ENCODE measurements at regions not wholly inside any gene's neighbourhood (a gene's known extent, or its start where the extent isn't known, plus 50 kb on each side); places are given as distances from the start of the nearest gene placed in this dataset.
"Not testable (repeated sequence)": the region's sequence is repeated elsewhere in the genome, so short reads cannot be mapped to it uniquely, and the experiment has no call there.

DNA sequence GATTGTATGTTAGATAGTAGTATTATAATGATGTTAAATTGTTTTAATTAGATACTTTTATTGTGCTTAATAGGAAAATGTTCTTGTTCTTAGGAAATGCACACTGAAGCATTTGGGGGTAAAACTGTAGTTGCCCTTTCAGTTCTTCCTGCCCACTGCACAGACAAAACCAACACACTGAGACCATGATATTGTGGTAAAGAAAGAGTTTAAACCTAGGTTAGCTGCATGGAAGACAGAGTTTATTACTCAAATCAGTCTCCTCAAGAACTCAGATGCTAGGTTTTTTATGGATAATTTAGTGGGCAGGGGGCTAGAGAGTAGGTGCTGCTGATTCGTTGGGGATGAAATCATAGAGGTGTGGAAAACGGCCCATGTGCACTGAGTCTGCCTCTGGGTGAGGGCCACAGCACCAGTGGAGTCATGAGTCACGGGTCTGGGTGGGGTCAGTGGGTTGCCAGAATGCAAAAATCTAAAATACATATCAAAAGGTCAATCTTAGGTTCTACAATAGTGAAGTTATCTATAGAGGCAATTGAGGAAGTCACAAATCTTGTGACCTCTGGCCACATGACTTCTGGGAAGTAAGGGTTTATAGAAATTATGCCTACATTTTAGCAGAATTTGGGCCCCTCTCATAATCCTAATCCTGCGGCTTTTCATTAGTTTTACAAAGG, 124.8 kb upstream of the FOXN2 start:
- DNase-seq (ENCODE audit: low read depth): no peak

DNA sequence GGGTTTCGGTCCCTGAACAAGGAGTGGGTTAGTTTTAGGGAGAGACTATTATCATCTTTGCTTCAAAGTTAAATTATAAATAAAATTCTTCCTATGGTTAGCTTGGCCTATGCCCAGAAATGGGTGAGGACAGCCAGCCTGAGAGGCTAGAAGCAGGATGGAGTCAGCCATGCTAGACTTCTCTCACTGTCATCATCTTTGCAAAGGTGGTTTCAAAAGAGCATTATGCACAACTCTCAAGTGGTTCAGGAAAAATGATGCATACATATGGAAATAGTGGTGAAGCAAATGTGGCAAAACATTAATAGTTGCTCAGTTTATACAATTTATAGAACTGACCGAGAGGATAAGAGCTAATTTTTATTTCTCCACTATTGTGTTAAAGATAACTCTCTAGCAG, 124.3 kb upstream of the FOXN2 start:
- DNase-seq (ENCODE audit: low read depth): no peak

DNA sequence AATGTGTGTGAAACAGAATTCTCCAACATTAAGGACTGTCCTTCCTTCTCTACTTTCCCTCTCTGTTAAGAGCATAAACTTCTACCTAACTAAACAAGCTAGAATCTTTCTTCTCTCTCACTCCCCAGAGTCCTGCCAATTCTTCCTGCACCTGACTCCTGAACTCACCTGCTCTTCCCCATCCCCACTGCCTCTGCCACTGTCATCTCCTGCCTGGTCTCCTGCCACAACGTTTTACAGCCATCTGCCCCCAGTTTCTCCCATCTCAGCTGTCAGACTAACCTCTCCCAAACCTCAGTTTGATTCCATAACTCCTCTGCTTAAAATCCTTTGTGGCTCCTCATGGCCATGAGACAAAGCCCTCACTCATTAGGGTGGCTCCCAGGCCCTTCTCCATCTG, 119.8 kb upstream of the FOXN2 start:
- DNase-seq (ENCODE audit: low read depth): no peak

DNA sequence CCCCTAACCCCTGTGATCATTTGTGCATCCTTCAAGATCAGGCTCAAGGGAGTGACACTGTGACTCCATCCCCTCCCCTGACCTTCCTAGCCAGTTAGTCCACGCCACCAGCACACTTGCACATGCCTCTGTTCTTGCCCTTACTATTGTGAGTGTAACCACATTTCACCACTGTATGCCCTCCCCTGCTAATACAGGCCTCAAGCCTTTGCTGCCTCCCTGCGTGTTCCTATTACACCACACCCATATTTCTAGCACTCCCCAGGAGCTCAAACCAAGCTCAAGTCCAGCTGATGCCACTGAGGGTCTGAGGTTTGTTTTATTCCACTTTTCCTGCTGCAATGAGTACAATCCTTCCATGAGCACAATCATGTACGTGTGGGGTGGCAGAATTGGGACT, 119.3 kb upstream of the FOXN2 start:
- DNase-seq (ENCODE audit: low read depth): no peak

DNA sequence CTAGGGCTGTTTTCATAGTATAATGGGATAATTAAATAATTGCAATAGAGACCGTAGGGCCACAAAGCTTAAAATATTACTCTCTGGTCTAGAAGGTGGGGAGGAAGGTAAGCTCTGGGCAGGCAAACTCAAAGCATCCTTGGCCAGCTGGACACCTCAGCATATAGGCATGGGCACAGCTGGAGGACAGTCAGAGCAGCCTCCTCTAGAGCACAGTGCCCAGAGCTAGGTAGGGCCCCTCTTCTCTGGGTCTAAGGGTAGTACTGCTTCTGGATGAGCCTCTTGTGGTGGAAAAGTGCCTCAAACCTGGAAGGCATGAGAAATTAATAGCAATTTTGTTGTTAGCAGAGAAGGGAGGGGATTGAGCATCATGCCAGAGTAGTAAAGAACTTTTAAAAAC, 116.9 kb upstream of the FOXN2 start:
- DNase-seq (ENCODE audit: low read depth): no peak

DNA sequence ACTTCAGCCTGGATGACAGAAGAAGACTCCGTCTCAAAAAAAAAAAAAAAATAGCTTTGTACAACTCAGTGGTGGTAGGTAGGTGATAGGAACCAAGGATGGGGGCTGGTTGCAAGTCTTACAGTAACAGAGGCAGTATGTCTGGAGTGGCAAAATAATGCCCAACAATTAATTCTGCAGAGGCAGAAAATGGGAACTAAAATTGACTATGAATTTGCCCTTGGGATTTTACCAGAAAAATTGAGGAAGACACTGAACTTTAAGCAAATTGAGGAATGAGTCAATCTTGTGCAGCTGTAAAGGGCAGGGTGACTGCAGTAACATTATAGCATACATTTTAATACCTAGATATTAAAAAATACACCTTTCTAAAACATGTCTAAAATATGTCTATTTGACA, 116.1 kb upstream of the FOXN2 start:
- DNase-seq (ENCODE audit: low read depth): no peak

DNA sequence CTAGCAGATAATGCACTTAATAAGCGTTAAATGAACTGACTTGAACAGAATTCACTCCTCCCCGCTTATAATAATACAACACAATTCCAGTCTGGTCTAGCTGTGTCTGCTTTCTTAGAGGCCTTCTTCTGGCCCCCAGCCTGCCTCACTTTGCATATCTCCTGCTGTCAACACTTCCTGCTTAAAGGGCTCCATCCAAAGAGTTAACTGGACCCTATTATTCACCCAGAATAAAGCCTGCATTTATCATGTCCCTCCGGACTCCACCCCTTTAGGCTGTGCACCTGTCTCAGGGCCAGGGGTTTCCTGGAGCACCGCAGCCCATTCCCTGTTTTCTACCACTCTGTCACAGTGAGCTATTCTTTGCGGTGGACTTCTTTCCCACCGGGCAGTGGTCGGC, 115.4 kb upstream of the FOXN2 start:
- DNase-seq (ENCODE audit: low read depth): no peak

DNA sequence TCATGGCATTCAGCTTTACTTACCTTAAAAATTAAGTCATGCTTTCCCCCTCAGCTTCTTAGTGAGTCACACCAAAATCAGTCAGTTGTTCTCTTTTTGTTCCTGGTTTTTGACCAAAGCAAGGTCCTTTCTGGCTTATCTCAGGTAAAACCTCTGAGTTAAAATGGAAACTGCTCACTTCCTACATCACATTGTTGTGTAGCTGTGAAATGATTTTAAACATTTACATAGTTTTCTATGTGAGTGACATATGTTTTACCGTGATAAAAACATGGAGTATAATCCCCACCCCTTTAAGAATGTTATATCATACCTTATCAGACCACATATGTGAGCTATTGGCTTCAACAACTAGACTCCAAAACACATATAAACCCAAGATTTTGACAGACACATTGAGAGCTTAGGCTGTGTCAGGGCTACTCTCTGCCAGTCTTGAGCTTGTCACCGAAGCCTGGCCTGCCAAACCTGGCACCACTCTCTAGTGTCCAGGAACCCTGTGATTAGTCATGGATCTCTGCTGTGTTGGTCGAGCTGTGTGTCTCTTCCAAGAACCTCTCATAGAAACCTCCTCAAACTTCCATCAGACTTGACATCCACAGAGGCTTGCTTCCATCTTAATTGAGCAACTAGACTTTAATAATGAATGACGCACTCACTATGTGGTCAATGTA, 113.7 kb upstream of the FOXN2 start:
- DNase-seq (ENCODE audit: low read depth): no peak

DNA sequence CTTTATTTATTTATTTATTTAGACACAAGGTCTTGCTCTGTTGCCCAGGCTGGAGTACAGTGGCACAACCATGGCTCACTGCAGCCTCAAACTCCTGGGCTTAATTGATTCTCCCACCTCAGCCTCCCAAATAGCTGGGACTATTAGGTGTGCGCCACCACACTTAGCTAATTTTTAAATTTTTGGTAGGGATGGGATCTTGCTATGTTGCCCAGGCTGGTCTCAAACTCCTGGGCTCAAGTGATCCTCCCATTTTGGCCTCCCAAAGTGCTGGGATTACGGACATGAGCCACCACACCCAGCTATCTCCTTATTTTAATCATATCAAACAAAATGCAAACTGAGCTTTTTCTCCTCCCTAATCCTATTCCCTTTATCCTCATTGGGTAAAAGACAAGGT, 113.0 kb upstream of the FOXN2 start:
- DNase-seq (ENCODE audit: low read depth): not testable (repeated sequence)

DNA sequence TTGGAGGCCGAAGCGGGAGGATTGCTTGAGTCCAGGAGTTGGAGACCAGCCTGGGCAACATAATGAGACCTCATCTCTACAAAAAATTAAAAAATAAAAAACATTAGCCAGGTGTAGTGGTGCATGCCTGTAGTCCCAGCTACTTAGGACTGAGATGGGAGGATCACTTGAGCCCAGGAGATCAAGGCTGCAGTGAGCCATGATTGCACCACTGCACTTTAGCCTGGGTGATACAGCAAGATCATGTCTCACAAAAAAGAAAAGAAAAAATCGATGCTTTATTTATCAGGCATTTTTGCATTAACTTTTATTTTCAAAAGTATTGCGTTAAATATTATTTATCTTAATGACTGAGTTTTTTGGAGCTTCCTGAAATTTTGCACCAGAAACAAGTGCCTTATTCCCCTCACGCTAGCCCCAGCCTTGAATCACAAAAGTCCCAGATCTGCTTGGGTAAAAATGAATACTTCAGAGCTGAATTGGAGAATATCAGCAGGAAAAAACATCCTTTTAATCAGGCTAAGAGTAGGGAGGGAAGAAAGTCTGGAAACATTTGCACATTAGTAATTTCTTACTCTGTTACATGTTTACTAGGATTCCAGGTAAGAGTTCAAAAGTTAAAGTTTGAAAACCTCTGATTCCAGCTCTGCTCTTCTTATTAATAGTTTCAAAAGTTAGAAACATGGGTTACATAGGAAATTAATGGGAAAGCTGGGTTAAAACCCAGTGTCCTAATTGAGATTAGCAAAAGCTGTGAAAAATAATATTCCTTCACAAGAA, 111.4 kb upstream of the FOXN2 start:
- DNase-seq (ENCODE audit: low read depth): no peak

DNA sequence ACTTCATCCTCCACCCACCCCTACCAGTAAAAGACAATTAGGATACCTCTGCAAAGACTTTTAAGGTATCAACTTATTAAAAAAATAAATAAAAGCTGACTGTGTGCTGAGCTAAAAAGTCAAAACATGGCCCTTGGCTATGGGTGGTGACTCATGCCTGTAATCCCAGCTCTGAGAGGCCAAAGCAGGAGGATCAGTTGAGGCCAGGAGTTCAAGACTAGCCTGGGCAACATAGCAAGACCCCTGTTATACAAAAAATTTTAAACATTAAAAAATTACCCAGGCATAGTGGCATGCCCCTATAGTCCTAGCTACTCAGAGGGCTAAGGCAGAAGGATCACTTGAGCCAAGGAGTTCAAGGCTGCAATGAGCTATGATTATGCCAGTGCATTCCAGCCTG, 110.8 kb upstream of the FOXN2 start:
- DNase-seq (ENCODE audit: low read depth): no peak

DNA sequence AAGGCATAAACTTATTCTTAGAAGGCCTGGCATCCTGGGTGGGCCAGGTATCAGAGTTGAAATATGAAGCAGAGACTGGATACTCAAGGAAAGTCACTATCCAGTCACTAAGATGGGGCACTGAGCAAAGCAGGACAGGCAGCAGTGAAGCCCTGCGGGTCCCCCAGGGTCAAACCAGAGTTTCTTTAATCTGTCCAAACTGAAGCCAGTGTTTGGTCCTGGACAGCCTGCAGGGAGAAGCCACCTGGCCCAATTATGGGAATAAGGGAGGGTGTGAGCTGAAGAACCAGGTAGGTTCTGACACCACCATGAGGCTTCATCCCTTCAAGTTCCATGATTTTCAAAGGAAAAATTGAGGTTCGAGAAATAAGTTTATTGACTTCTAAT, 109.7 kb upstream of the FOXN2 start:
- no peak for DNase-seq (ENCODE audit: low read depth)

DNA sequence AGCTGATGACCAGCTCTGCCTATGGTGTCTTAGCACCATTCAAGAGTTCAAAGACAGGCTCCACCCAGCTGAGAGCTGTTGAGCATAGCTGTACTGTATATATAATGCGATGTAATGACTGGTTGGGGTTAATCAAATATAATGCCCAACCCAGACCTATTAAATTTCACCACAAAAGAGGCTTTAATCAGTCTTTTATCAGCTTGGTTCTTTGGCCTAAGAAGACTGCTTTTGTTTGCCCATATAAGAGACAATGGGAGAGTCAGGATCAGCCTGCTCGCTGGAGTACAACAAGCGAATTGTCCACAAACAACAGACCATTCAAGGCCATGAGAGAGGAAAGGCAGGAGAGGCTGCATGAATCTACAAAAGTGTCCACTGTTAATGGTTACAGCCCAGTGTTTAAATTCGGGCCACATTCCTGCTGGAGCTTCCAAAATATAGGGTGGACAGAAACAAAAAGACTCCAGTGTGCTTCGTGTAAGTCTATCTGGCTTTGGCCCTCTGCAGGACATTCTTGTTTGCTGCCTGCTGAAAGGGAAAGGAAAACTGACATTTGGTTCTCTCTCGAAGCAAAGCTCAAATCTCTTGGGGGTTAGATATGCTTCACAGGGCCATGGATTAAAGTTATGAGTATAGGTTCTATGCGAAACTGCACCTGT, 109.2 kb upstream of the FOXN2 start:
- no peak for DNase-seq (ENCODE audit: low read depth)

DNA sequence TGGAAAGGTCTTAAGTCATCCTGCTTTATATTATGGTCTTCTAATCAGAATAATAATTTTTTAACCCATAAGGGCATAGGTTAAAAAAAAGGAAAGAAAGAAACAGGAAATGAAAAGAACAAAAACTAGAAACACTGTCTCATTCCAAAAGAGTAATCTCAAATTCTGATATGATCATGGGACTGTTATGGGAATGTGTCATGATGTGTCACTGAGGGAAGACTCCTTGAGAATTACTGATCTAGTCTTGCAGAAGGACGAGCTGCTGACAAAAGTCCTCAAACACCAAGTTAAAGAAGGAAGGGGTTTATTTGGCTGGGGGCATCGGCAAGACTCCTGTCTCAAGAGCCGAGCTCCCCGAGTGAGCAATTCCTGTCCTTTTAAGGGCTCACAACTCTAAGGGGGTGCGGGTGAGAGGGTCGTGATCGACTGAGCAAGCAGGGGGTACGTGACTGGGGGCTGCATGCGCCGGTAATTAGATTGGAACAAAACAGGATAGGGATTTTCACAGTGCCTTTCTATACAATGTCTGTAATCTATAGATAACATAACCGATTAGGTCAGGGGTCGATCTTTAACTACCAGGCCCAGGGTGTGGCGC, 108.3 kb upstream of the FOXN2 start:
- not testable (repeated sequence) for DNase-seq (ENCODE audit: low read depth)

DNA sequence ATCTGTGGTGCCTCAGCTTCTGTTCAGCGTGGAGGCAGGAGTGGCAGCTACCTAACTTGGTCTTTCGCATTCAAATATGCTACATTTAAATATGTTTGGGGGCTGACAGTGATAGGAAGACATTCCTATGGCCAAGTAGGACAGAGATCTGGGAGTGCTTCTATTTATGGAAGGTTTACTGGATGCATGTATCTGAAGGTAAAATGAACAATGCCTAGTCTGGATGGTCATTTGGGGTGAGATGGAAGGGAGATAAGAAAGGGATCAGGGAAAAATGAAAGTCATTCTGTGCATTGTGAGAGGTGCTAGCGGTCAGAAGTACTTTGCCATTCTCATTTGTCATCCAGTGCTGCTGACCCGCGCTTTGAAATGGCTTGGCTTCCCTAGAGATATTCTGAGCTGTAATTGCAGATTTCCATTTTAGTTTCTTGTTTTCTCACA, 107.3 kb upstream of the FOXN2 start:
- no peak for DNase-seq (ENCODE audit: low read depth)

DNA sequence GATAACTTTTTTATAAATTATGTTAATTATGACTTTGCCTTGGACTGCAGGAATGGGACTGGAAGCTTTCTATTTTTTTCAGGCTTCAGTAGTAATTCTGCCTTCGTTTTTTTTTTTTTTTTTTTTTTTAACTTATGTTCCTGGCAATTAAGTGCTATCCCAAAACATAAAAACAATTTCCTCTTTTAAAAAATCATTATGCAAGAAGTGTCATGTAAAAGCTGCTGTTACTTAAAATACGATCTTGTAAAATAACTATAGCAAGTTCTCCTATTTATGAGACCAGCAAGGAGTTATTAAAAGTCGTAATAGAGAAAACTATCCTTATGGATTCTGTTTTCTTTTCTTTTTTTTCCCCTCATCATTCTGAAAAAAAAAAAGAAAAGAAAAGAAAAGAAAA, 106.6 kb upstream of the FOXN2 start:
- DNase-seq (ENCODE audit: low read depth): no peak

DNA sequence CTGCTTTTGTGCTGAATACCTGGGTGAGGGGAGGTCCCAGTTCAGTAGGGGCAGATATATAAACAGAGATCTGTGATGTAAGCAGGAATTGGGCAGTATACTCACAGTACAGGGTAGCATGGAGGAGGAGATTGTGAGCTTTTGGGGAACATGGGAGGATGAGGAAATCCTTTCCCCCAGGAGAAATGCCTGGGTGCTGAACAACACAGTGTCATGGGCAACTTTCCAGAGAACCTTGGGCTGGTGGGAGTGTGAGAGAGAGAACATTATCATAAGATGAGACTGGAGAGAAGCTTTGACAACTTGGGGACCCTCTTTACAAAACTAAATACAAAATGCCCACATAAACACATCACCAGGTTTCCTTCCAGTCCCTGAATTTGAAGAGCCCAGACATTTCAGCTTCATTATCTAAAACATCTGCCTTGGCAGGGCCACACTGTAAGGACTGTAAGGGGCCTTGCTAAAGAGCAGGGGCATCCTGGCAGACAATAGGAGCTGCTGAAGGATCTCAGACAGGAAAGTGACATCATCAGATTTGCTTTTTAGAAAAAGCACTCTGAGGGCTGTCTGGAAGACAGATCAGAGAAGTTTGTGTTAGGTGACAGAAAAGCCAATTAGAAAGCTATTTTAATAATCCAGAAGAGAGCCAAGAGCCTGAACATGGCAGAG, 105.1 kb upstream of the FOXN2 start:
- no peak for DNase-seq (ENCODE audit: low read depth)

DNA sequence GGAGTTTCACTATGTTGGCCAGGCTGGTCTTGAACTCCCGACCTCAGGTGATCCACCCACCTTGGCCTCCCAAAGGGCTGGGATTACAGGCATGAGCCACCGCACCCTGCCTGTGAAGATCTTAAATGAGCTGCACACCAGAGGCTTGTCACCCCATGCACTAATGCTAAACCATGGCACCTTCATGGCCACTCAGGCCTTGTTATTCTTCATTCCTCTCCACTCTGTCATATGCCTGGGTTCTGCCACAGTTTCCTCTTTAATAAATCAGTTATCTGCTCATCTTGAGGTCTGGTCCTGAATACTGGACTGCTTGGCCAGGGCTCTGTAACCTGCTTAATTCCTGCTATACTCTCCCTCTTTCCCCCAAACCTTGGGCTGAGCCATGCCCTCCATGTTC, 104.3 kb upstream of the FOXN2 start:
- DNase-seq (ENCODE audit: low read depth): no peak

DNA sequence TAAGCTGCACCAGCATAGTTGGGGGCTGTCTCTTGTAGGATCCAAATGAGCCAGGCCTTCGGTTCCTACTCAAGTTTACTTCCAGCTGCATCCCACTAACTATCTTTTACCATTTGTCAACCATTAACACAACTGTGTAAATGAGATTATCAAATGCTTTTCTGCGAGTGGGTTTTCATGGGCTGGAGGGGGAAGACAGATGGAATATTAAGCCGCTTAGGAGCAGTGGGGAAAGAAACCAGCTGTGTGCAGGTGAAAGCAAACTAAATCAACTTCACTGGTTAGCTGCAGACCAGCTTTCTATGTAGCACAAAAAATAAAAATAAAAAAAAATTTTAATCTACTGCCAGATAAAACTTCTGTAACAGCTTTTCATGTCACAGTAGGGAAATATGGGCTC, 100.8 kb upstream of the FOXN2 start:
- DNase-seq (ENCODE audit: low read depth): no peak

DNA sequence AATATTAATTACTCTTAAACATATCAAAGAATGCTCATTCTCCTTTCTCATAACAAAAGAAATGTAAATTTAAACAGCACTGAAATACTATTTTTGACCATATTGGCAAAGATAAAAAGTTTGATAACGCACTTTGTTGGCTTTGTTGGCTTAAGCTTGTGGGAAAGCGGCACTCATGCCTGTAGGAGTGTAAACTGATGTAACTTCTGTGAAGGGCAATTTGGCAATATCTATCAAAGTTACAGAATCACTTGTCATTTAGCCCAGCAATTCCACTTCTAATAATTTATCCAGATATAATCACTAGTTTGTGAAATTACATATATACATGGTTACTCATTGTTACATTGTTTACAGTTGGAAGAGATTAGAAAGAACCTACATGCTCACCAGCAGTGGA, 96.3 kb upstream of the FOXN2 start:
- no peak for DNase-seq (ENCODE audit: low read depth)

DNA sequence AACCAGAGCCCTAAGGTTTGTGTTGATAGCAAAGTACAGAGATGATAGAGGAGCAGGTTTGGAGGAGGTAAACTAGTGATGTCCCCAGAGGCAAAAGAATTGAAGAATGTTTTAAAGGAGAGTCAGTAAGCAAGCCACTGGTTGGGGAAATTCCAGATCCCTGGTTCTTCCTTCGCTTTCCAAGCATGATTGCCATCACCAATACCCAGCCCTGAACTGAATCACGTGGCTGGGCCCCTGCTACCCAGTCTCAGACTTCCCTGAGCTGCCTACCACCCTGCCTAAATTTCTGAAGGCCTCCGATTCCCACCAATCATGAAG, 95.3 kb upstream of the FOXN2 start:
- DNase-seq (ENCODE audit: low read depth): no peak

All from forelimb muscle (tissue), 1 donor.